ENCODE measurements at regions not wholly inside any gene's neighbourhood (a gene's known extent, or its start where the extent isn't known, plus 50 kb on each side); places are given as distances from the start of the nearest gene placed in this dataset.

GRCh38 chr1:105533996-105534395 is 1522.5 kb upstream of the PRMT6 start:
- H3K36me3 ChIP-seq, result no peaks in the 10 kb centered on the region
- H3K9me3 ChIP-seq (ENCODE audit: low read depth), result no peaks in the 10 kb centered on the region
- no peak for TF ChIP-seq CTCF (IDR thresholded peaks at IDR 0.05; ENCODE audit: low read depth, low read length)
- DNase-seq (ENCODE audit: low read depth in 1 of 2, low spot score in 1 of 2), result no peak
- no peak overlapping the region for H3K4me3 ChIP-seq
- no peaks in the 10 kb centered on the region for H3K4me1 ChIP-seq (ENCODE audit: low read depth)
- H3K27ac ChIP-seq, result no peak overlapping the region
- H3K27me3 ChIP-seq, result no peaks in the 10 kb centered on the region

- Histone ChIP-seq H3K27me3 (no peaks in the 10 kb centered on the region), H3K27ac (no peak overlapping the region), H3K4me1 (ENCODE audit: low read depth) (no peaks in the 10 kb centered on the region), H3K4me3 (no peak overlapping the region), H3K9me3 (ENCODE audit: low read depth) (no peaks in the 10 kb centered on the region), H3K36me3 (no peaks in the 10 kb centered on the region)
- no peak for DNase-seq (ENCODE audit: low read depth in 1 of 2, low spot score in 1 of 2)
- TF ChIP-seq CTCF (IDR thresholded peaks at IDR 0.05; ENCODE audit: low read depth, low read length), result no peak
Measured at GRCh38 chr1:105544475-105544874, 1512.0 kb upstream of the PRMT6 start.

GRCh38 chr1:105556266-105556665 is 1500.2 kb upstream of the PRMT6 start:
- no peak overlapping the region for H3K4me3 ChIP-seq
- TF ChIP-seq CTCF (IDR thresholded peaks at IDR 0.05; ENCODE audit: low read depth, low read length), result no peak
- H3K9me3 ChIP-seq (ENCODE audit: low read depth), result no peaks in the 10 kb centered on the region
- no peak overlapping the region for H3K27ac ChIP-seq
- no peaks in the 10 kb centered on the region for H3K36me3 ChIP-seq
- DNase-seq (ENCODE audit: low read depth in 1 of 2, low spot score in 1 of 2), result no peak
- no peaks in the 10 kb centered on the region for H3K27me3 ChIP-seq
- H3K4me1 ChIP-seq (ENCODE audit: low read depth), result no peaks in the 10 kb centered on the region

- H3K9me3 ChIP-seq (ENCODE audit: low read depth), result no peaks in the 10 kb centered on the region
- H3K27ac ChIP-seq, result no peak overlapping the region
- H3K27me3 ChIP-seq, result no peaks in the 10 kb centered on the region
- TF ChIP-seq CTCF (IDR thresholded peaks at IDR 0.05; ENCODE audit: low read depth, low read length), result no peak
- no peak for DNase-seq (ENCODE audit: low read depth in 1 of 2, low spot score in 1 of 2)
- no peaks in the 10 kb centered on the region for H3K36me3 ChIP-seq
- no peak overlapping the region for H3K4me3 ChIP-seq
- H3K4me1 ChIP-seq (ENCODE audit: low read depth), result no peaks in the 10 kb centered on the region
Measured at GRCh38 chr1:105558023-105558422, 1498.5 kb upstream of the PRMT6 start.

GRCh38 chr1:105565006-105565405 is 1491.5 kb upstream of the PRMT6 start:
- no peak overlapping the region for H3K27ac ChIP-seq
- no peaks in the 10 kb centered on the region for H3K4me1 ChIP-seq (ENCODE audit: low read depth)
- TF ChIP-seq CTCF (IDR thresholded peaks at IDR 0.05; ENCODE audit: low read depth, low read length), result no peak
- no peak for DNase-seq (ENCODE audit: low read depth in 1 of 2, low spot score in 1 of 2)
- no peaks in the 10 kb centered on the region for H3K9me3 ChIP-seq (ENCODE audit: low read depth)
- H3K27me3 ChIP-seq, result no peaks in the 10 kb centered on the region
- no peaks in the 10 kb centered on the region for H3K36me3 ChIP-seq
- H3K4me3 ChIP-seq, result no peak overlapping the region

GRCh38 chr1:105585791-105586190 is 1470.7 kb upstream of the PRMT6 start:
- DNase-seq (ENCODE audit: low read depth in 1 of 2, low spot score in 1 of 2), result no peak
- H3K9me3 ChIP-seq (ENCODE audit: low read depth), result no peaks in the 10 kb centered on the region
- H3K27me3 ChIP-seq, result no peaks in the 10 kb centered on the region
- H3K4me1 ChIP-seq (ENCODE audit: low read depth), result no peaks in the 10 kb centered on the region
- H3K36me3 ChIP-seq, result no peaks in the 10 kb centered on the region
- no peak overlapping the region for H3K27ac ChIP-seq
- TF ChIP-seq CTCF (IDR thresholded peaks at IDR 0.05; ENCODE audit: low read depth, low read length), result no peak
- H3K4me3 ChIP-seq, result no peak overlapping the region

Data from cardiac muscle cell (in vitro differentiated cells and primary cell).